ENCODE measurements at regions not wholly inside any gene's neighbourhood (a gene's known extent, or its start where the extent isn't known, plus 50 kb on each side); places are given as distances from the start of the nearest gene placed in this dataset.
"Not testable (repeated sequence)": the region's sequence is repeated elsewhere in the genome, so short reads cannot be mapped to it uniquely, and the experiment has no call there.

- DNase-seq: no peak
These were observed 337.1 kb upstream of the MAP2 start for GRCh38 chr2:209086761-209087160.

DNA sequence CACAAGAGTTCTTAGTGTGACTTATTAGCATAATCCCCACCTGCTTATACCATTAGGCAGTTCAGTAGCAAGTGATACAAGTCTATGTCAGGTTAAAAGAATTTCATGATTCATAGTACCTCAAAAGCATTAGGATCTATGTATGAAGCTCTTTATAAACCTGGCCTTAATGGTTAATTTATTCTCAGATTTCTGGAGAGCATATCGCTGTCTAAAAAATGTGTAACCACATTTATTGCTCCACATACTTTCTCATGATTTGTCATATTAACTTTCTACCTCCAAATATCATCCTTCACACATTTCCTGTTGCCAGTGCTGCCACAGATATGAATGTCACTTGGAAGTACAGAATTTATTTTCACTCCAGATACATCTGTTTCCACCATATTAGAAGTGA is 332.8 kb upstream of the MAP2 start:
- no peak for DNase-seq

- no peak for DNase-seq
These were observed 329.6 kb upstream of the MAP2 start for GRCh38 chr2:209094221-209094620.

DNA sequence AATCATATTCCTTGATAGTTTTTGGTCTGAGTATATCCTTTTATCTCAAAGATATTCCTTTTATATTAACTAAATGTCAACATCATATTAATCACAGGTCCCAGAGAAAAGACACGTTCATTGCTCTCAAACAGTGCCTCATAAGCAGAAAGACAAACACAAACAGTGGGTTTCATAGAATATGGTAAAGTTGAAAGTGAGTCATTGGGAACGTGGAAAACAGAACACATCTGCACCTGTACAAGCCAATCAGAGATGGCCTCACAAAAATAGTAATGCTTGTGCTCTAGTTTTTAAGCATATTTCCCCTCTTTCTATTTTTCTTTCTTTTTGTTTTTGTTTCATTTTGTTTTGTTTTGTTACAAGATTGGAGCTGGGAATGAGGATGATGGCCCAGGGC is 328.4 kb upstream of the MAP2 start:
- DNase-seq: no peak

- no peak for DNase-seq
These were observed 326.7 kb upstream of the MAP2 start for GRCh38 chr2:209097168-209097567.

GRCh38 chr2:209102319-209102718 is 321.5 kb upstream of the MAP2 start:
- DNase-seq: no peak

DNA sequence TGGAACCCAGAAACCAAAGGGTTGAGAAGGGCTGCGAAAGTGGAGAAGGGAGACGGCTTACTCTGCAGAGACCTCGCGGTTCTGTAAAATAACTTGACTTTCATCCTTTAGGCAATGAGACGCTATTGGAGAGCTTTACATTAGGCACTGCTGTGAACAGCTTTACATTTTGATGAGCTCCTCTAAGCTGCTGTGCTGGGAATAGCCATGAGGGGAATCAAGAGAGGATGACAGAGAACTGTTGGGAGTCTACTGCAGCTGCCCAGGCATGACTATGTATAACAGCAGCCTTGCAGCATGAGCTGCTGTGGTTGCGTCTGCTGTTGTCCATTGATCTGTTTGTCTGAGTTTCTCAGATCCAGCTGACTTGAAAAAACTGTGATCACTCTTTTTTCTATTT is 310.8 kb upstream of the MAP2 start:
- DNase-seq: no peak

DNA sequence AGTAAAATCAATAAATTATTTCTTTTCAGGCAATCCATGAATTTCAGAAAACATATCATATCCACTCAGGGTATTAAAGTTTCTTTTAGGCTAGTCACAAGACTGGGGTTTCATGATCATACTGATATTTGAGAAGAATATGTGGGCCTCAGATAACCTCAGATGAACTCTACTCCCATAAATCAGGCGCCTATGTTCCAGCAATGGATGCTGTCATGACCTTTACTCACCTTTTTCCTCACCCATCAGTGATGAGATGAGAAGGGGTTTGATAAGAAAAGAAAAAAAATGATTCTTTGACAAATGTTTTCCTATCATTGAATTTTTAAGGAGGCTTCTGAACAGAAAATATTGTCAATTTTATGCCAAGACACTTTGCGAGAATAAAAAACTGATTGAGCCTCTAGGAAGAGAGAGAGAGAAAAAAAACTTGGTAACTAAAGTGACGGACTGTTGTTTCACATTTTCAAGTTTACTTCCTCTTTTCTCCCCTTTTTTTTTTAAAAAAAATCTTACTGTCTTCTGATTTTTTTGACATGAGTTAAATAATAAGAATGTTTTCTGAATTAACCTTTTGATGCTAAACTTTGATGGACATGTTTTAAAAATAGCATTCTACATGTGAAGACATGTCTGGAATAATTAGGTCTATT is 309.1 kb upstream of the MAP2 start:
- no peak for DNase-seq

DNA sequence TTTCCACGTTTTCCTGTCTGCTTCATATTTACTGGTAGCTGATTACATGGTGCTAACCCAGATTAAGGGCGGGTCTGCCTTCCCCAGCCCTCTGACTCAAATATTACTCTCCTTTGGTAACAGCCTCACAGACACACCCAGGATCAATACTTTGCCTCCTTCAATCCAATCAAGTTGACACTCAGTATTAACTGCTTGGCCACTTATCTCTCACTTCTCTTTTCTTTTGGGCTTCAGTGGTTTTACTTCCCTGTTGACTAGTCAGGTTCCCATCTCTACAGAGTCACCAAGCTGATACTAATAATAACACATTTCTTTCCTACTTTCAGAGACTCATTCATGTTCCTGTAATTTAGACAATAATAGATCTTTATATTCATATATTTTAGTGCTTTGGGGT is 302.2 kb upstream of the MAP2 start:
- DNase-seq: no peak

DNA sequence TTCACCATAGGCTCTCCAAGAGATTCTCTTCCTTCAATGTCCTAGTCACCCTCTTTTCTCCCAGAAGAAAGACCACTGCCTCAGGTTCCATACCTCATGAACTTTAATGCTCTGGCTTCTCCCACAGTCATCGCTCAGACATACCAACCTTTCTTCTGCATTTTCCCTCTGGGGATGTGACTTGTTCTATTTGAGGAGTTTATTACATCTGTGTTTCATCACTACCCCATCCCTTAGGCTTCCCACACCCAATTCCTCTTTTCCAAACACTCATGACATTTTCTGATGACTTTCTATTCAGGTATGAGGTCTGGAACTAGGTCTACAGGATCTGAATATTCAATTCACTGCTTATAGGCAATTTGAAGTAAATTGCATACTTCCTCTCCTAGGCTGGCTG is 298.6 kb upstream of the MAP2 start:
- no peak for DNase-seq

- no peak for DNase-seq
These were observed 285.8 kb upstream of the MAP2 start for GRCh38 chr2:209138079-209138478.

DNA sequence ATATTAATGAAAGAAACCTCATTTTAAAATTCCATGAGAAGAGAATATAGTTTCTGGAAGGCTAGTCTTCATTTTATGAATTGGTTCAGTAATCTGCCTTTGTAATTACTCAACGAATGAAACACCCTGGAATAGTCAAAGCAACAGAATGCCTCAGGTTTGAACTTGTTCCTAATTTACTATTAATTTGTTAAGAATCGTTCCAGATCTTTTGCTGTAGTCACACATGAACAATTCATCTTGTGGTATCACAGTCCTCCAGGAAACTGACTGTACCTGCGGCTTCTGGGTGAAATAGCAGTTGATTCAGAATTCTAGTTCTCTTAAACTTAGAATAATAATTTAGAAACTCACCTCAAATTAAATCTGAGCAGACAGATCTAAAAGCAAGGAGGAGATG is 282.7 kb upstream of the MAP2 start:
- DNase-seq: no peak

- no peak for DNase-seq
These were observed 282.0 kb upstream of the MAP2 start for GRCh38 chr2:209141818-209142217.

- not testable (repeated sequence) for DNase-seq
These were observed 278.6 kb upstream of the MAP2 start for GRCh38 chr2:209145220-209145691.

DNA sequence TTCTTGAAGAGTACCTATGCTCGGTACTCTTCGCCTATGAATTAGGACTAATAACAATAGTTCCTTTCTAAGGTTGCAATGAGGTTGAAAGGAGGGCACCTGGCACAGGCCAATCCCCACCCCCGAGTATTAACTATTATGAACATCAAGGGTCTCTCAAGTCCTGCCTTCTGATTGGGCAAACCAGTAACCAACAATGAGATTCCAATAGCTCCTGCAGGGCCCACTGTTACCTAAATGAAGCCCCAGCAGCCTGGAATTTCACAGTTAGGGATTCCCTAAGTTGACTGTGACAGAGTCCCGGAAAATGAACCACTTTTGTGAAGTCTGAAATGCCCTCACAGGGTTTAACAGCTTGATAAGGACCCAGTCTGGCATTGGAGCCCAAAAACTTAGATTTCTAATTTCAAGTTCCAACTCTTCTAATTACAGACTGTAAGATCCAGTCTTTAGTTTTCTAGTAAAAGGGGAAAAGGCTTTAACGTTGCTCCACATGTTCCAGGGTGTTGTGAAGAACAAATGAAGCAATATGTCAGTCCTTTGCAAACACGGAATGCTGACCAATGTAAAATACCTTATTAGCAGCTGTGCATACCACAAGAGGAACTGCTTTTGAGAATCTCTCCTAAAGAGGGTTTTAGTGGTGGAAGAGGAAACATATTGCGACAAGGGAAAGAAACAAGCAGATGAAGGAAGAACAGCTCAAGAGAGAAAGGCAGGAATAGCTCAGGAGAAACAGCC is 277.7 kb upstream of the MAP2 start:
- no peak for DNase-seq

DNA sequence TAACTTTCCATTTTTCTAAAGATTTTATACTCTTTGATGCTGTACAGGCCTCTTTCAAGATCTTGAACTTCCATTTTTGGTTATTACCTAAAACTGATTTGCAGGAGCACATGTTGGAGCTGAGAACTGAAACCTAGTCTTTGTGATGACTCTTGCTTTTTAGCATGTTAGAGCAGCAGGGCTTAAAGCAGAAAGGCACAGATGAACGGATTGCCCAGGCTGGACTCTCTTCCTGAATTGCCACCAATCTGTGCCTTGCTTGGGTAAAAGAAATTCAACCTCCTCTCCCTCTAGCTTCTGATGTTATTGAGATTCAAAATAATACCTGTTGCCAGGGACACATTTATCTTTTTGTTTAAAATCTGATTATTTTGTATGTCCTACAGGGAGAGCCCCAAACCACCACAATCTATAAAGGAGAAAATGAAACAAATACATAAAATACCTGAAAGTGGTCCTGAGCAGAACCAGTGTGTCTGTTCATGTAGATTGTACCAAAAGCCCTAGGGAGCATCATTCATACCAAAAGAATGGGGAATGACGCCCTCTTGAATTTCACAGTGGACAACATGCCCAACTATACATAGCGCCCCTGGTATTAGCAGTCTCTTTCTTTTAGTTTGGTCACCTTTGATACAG is 277.0 kb upstream of the MAP2 start:
- DNase-seq: no peak

- DNase-seq: no peak
These were observed 275.9 kb upstream of the MAP2 start for GRCh38 chr2:209147981-209148380.

DNA sequence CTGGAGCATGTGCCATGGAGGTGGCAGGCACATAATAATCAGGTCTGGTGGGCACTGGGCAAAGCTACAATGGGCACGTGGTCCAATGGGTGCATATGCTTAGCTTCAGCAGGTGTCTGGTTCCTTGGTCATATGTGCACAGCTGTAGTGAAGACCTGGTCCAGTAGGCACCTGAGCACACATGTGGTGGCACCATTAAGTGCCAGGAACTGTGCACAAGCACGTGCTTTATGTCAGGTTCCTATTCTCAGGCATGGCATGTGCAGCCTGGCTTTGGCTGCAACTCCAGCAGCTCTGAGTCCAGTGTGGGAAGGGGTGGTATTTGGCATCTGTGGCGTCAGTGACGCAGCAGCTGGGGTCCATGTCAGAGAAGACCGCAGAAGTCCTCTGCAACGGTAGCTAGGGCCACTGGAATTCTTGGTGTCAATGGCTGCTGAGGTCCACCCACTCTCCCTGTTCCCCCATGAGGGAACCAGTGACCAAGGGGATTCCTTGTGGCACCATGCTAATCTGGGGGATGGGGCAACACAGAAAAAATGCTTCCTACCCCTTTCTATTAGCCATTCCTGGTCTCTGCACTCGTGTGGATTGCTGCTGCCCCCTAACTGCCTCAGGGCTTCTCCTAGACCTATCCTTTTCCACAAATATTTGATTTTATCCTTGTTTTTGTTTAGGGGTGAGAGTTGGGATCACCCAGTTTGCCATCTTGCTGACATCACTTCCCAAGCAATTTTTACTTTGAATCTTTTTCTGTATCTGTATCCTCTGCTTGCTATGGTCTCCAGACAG is 262.9 kb upstream of the MAP2 start:
- no peak for DNase-seq

DNA sequence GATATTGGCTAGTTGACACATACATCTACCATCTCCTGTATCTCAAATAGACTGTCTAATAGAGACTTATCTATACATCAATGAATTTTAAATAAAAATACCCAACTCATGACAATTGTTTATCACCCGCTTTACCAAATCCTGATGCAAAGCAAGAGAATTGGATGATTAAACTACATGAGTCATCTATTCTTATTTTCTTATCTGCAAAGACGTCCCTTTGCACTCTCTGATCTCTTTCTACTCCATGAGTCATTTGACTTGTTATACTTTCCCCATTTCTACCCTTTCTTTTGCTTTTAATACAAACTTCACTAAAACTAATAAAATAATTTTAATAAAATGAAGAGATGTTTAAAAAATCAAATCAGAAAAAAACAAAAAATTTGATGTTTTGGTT is 261.7 kb upstream of the MAP2 start:
- no peak for DNase-seq

GRCh38 chr2:209181984-209182383 is 241.9 kb upstream of the MAP2 start:
- no peak for DNase-seq

DNA sequence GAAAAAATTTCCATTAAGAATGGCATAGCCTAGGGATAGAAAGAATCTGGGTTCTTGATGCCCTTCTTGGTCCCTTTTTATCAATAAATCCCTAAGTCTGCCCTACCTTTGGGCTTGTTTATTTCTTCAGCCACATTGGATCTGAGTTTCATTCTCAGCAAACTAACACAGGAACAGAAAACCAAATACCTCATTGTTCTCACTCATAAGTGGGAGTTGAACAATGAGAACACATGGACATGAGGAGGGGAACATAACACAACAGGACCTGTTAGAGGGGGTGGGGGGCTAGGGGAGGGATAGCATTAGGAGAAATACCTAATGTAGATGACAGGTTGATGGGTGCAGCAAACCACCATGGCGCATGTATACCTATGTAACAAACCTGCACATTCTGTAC is 237.0 kb upstream of the MAP2 start:
- not testable (repeated sequence) for DNase-seq

- no peak for DNase-seq
These were observed 234.0 kb upstream of the MAP2 start for GRCh38 chr2:209189893-209190292.

GRCh38 chr2:209191139-209191538 is 232.7 kb upstream of the MAP2 start:
- DNase-seq: no peak
